Limb (tissue), 2 donors: ENCODE measurements at regions not wholly inside any gene's neighbourhood (a gene's known extent, or its start where the extent isn't known, plus 50 kb on each side); places are given as distances from the start of the nearest gene placed in this dataset.

ENCODE experiments used
- DNase-seq, 2 donors: peaks; one replicate each; pipeline ENCODE4 v3.0.0-alpha.2; 2016; ENCODE audit errors: extremely low spot score in 2 of 2

DNA sequence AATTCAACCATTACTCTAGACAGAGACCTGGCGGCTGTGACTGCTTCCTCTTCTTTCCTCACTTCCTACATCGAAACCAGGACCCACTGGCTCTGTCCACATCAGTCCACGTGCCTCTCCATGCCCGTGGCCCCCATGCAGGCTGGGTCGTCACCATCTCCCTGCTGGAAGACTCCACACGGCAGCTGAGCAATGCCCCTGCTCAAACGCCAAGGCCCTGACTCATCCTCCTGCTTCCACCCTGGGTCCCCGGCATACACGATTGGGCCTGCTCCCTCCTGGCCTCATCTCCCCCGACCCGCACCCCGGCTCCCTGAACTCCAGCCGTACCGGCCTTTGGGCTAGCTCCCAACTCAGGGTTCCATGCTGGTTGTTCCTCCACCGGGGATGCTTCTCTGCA, 67.2 kb upstream of the IER5L start:
- DNase-seq, result no peak

DNA sequence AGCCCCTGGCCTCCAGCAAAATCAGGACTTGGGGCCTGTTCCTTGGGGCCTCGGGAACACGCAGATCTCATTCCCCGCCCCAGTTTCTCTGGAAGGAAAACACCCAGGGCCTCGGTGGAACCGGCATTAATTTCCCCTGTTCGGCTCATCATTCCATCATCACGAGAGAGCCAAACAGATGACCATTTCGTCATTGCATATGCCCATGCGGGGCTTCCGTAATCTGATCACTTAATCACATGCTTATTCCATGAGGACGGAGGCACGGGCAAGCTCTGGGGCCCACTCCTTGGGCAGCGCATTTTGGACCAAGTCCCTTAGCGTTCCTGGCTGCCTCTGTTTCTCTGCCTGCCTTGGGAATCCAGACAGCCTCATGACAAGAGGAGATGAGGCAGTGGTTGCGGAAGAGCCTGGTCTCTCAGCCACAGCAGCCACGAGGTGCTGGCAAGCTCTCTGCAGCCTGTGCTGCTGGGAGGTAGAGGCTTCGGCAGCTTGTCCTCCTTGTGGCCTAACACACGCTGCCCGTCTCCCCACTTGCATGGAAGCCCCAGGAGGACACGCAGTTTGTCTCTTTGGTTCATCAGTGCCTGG, 65.0 kb upstream of the IER5L start:
- peak in 1 of 2 donors; percentile 32 for DNase-seq

DNA sequence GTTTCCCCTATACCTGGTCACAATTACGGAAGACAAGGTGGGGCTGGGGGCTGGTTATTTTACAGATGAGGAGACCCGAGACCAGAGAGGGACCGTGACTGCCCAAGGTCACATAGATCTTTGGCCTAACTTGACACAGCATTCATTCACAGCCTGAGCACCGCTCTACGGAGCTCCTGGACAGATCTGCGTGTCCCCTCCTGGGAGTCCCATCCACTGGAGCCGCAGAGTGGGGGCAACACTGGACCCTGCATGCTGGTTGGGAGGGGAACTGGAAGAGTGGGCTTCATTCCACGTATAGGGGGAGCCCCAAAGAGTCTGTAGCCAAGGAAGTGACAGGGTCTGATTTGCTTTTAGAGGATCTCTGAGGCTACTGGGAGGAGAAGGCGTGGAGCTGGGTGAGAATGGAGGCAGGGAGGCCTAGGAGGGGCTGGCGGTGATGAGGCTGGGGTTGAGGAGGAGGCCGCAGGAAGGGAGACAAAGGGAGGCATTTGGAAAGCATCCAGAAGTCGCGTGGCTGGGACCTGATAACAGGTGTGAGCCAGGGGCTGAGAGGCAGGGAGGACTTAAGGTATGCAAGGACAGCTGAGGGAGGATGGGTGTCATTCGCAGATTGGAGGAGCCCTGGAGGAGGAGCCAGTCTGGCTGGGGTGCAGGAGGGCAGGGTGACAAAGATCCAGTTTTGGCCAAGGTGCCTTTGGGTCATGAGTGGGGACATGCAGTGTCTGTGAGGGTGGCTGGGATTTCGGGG, 64.3 kb upstream of the IER5L start:
- DNase-seq, result no peak

DNA sequence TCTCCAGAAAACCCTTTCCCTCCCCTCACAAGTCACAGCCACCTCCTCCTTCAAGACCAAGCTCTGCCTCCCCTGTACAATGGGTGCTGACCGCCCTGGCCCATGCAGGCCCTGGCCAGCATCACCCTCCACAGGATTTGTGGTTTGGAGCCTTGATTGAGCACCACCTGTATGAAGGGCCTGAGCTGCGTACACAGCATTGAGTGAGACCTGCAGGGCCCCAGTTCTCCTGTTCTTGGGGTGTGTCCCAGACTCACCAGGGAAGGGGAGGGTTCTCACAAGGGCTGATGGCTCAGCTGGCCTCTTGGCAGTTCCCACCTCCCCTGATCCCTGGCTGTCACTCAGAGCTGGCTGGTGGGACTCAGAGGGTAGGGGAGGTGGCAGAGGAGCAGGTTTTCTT, 63.7 kb upstream of the IER5L start:
- no peak for DNase-seq

DNA sequence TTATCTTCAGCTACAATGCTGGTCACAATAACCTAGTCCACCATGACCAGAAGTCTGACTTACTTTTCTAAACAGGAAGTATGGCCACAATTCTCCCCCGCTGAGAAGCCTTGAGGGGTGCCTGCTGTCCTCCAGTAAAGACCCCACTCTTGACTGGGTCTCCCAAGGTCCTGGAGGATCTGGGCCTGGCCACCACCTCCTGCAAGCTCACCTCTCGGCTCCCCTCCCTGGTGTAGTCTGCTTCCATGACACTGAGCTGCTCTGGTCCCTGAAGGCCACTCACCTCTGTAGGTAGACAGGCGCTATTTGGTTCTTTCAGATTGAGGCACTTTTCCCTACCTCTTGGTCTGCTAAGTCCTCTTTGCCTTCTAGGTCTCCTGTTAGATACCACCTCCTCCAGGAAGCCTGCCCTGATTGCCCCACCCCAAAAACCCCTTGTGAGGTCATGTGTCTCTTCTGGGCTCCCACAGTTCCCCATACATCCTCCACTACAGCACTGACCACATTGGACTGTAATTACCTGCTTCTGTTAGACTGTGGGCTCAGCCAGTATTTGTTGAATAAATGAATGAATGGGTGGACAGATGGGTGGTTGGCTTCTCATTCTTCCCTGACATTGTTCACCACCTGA, 62.6 kb upstream of the IER5L start:
- no peak for DNase-seq

DNA sequence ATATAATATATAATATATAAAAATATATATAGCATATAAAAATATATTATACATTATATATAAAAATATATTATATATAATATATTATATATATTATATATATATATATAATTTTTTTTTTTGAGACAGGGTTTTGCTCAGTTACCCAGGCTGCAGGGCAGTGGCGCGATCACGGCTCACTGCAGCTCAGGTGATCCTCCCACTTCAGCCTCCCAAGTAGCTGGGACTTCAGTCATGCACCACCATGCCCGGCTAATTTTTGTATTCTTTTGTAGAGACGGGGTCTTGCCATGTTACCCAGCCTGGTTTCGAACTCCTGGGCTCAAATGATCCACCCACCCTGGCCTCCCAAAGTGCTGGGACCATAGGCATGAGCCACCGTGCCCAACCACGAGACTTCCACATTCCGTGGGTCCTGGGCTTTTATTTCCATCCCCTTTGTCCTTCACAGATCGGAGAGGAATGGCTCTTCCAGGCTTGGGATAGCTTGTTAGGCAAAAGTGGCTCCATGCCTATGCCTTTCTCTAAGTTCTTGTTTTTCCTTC, 62.0 kb upstream of the IER5L start:
- DNase-seq, result no peak

DNA sequence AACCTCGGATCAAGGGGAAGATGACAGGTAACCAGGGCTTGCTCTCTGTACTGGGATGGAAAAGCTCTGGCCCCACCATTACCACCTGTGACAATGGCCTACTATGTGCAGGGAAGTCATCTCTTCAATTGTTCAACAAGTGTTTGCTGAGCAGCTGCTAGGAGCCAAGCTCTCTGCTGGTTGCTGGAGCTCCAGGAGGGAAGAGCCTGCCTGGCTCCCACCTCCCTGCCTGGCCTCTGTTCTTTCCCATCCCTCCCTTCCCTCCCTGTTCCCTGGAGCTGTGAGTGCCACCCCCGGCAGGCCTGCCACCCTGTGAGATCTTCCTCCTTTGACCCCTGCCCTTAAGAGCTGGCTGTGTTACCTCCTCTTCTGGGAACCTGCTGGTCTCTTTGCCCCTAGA, 59.7 kb upstream of the IER5L start:
- DNase-seq, result no peak

DNA sequence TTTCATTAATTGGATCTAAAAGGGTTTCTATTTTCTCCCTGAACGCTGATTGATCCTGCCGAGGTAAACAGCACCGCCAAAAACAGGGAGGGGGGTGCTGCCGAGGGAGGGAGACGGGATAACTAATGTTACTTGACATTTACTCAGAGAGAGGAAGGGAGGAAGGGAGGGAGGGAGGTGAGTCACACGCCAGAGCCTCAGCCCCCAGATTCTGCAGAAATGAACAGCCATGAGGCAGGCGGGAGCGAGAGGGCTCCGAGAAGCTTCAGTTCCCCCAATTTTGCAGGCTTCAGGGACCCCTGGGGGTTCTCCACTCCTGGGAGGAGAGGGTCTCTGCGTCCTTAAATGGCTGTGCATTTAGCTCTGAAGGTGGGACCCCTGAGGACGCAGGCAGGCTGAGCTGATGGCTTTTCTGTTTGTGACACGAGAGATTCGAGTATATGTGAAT, 59.1 kb upstream of the IER5L start:
- DNase-seq, result no peak

DNA sequence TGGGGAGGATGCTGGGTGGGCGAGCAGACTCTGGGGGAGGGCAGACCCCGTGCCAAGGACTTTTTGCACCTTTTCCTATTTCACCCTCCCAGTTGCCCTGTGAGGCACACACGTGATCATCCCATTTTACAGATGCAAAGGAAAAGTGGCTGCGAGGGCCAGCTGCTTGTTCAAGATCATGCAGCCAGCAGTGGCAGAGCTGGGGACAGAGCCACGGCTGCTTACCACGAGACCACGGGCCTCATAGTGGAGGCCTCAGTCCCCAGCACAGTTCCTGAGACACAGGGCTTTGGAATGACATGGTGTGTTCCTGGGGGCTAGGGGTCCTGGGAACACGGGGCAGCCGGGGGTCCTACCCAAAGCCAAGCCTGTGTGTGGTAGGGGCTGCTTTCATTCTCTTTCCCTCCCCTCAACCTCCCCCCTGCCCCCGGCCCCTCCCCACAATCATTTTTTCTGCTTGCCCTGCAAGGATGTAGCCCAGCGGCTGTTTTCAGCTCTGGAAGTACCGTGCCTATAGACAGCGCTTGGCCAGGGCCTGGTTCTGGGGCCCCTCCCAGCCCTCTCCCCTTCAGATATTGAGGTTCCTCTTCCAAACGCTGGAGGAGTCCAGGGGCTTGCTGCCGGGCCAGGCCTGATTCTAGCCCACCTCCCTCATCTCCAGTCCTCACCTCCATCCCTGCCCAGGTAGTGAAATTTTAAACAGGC, 58.5 kb upstream of the IER5L start:
- DNase-seq, result no peak

DNA sequence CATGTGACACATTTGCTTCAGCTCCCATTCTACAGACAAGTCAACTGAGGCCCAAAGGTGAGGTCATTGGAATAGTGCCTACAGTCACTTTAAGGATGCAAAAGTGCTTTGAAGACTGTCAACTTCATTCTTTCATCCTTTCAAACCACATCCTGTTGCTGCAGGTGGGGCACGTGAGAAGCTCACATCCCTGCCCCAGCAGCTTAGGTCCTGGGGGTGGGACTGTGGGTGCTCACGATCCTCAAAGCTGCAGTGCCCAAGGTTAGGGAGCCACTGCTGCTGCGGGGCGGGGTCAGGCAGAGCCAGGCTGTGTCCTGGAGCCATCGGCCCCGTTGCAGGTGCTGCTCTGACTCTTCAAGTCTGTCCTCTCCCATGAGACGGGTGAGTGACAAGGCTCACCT, 57.9 kb upstream of the IER5L start:
- no peak for DNase-seq

DNA sequence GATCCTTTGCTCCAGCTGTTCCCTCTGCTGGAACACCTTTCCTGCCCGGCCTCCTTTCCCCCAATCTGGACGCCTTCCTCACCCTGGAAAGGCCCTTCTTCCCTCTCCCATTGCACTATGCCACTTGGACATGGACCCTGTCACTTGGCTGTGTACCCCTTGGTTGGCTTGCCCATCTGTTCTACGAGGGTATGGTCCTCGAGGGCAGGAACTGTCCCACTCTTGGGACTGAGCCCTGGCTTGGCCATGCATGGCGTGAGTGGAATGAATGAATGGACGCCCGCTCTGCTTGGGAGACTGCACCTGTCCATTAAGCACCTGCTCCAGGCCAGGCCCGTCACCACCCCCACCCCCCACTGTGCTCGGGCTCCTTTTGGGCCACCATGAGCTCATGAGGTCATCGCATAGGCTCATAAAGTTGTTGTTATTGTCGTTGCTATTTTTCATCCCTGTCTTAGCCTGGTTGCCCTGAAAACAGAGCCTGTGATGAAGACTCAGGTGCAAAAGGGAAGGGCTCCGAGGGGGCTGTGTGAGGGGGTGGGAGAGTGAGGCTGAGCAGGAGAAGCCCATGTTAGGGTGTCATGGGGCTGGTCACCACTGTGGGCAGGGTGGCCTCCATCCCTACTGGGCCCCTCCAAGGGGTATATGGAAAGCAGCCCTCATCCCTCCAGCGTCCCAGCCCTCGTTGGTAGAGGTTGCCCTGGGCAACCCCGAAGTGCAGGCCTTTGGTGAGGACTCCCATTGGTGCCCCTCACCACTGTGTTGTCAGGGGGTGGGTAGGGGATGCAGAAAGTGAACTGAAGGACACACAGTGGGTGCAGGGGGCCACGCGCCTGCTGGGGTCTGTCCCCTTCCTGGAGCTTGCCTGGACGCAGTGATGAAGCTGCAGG, 57.2 kb upstream of the IER5L start:
- no peak for DNase-seq

DNA sequence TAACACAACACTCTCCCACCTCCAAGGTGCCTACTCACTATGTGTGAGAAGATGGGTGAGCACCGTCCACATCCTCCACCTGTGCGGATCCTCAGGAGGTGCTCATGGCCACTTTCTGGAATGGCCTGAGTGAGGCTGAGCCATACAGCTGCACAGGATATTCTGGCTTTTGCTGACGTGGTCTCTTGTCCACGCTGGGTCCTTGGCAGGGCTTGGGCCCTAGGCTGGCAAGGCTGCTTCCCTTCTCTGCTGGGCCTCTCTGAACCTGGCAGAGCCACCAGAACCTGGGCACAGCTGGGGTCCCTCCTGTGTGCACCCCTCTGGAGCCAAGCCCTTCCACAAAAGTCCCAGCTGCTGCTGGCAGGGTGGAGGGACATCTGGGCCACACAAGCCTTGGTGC, 56.4 kb upstream of the IER5L start:
- no peak for DNase-seq

DNA sequence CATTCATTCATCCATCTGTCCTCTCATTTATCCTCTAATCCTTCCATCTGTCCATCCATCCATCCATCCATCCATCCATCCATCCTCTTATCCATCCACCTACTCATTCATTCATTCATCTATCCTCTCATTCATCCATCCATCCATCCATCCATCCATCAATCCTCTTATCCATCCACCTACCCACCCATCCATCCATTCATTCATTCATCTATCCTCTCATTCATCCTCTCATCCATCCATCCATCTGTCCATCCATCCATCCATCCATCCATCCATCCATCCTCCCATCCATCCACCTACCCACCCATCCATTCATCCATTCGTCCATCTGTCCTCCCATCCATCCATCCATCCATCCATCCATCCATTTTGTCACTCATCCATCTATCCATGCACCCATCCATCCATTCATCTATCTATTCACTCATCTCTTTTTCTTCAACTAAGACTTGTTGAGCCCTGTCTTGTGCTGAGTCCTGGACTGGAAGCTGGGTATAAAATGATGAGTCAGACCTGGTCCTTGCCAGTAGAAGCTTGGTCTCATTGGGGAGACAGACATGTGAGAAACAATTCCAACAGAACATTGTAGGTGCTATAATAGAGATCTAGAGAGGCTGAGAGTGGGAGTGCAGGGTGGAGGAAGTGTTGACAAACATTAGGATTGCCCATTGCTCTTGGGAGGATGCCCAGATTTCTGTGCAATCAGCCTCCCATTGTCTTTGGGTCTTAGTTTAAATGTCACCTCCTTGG, 55.0 kb upstream of the IER5L start:
- no peak for DNase-seq

DNA sequence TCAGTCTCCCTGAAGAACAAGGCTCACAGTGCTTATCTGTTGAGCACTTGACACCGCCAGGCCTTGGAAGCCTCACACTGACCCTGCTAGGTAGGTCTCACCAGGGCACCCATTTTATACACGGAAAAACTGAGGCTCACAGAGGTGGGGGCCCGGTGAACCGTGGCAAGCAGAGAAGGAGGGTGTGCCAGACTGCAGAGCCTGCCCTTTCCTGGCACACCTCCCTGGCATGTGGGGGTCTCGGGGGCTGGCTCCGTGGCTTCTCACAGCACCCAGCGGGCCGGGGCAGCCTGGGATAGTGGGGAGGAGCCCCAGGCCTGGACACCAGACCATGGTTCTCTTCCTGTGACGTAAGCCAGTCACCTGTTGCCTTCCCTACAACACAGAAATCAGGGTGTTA, 53.7 kb upstream of the IER5L start:
- no peak for DNase-seq

DNA sequence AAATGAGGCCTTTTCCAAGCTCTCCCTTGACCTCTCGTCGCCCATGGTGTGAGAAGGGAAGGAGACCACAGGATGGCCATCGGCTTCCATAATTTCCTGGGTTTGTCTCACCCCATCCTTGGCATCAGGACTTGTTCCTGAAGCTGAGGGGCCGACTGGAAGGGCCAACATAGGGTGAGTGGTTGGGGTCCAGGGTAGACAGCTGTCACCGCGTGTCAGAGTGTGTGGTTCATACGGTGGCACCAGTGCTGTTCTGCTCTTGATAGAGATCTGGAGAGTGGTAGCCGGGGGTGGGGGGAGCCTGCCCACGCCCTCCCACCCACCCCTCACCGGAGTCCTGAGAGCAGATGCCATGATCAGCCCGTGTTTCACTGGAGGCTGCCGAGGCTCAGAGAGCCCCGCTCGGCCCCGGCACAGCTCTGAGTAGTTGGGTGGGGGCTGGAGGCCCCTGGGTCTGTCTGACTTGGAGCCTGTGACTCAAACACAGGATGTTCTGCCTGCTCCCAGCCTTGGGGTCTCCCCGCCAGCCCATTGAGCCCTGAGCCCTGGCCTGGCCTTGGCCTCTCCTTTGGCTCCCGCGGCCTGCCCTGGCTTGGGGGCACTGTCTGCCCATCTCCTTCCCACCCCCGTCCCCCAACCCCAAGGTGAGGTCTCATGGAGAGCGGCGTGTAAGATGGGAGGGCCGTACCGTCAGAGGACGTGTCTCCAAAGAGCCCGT, 53.1 kb upstream of the IER5L start:
- no peak for DNase-seq

DNA sequence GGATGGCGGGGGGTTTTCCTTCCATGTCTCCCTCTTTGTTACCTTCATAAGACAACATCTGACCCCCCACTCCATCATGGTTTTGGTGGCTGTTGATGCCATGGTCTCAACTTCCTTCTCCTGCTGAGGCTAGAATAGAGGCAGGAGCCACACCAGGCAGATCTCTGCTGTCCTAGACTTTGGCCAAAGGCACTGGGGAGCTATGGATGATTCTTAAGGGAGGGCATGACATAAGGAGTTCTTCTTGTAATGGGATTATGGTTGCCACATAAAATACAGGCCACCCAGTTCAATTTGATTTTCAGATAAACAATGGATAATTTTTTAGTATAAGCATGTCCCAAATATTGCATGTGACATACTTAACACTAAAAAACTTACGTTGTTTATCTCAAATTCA, 52.2 kb upstream of the IER5L start:
- DNase-seq, result no peak
